BLaER1 treated with 17β-estradiol and CSF1 and Interleukin-3, amounts not matched to agents 10 nM and 100 nM (cell line): ENCODE measurements at regions not wholly inside any gene's neighbourhood (a gene's known extent, or its start where the extent isn't known, plus 50 kb on each side); places are given as distances from the start of the nearest gene placed in this dataset.
"Not testable (repeated sequence)": the region's sequence is repeated elsewhere in the genome, so short reads cannot be mapped to it uniquely, and the experiment has no call there.

ENCODE experiments used
- H3K27ac ChIP-seq, 11 experiments: shearing (Covaris generic); formaldehyde crosslinking; 2 replicates each; pipeline ENCODE4 v1.8.1; 2022
- H3K27me3 ChIP-seq, 11 experiments: shearing (Covaris generic); formaldehyde crosslinking; 2 replicates each; pipeline ENCODE4 v1.8.1; 2022
- H3K36me3 ChIP-seq, 11 experiments: shearing (Covaris generic); formaldehyde crosslinking; 2 replicates each; pipeline ENCODE4 v1.8.1; 2022
- H3K4me1 ChIP-seq, 10 experiments: shearing (Covaris generic); formaldehyde crosslinking; 2 replicates each; pipeline ENCODE4 v1.8.1; 2022
- H3K4me2 ChIP-seq, 11 experiments: shearing (Covaris generic); formaldehyde crosslinking; 2 replicates each; pipeline ENCODE4 v1.8.1; 2022
- H3K4me3 ChIP-seq, 10 experiments: shearing (Covaris generic); formaldehyde crosslinking; 2 replicates each; pipeline ENCODE4 v1.8.1; 2022
- H3K9ac ChIP-seq, 11 experiments: shearing (Covaris generic); formaldehyde crosslinking; 2 replicates each; pipeline ENCODE4 v1.8.1; 2022
- H3K9me3 ChIP-seq, 11 experiments: shearing (Covaris generic); formaldehyde crosslinking; replicated peaks in 1 of 11; 2 replicates each; pipeline ENCODE4 v1.8.1; 2022
- H4K20me1 ChIP-seq, 11 experiments: shearing (Covaris generic); formaldehyde crosslinking; 2 replicates each; pipeline ENCODE4 v1.8.1; 2022
- Cebpa-rat ChIP-seq, 11 experiments: shearing (Covaris generic); IDR thresholded peaks; 2 replicates each; pipeline ENCODE4 v1.8.1; 2022

DNA sequence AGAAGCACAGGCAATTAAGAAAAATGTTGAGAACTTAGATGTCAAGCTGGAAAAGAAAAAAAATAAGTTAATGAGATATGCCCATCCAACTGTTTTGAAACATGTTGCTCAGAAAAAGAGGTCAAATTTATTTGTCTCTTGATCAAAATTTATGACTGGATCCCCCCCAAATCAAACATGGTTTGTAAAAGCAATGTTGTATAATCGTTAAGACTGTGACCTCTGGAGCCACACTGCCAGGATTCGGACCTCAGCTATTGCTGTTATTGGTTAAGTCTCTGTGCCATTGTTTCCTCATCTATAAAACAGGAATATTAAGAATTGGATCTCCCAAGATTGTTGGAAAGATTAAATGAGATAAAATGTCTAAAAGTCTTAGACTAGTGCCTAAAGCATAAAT is 51.9 kb upstream of the LRRK2 start:
- Histone ChIP-seq H3K36me3 (no peaks in the 10 kb centered on the region), H3K9ac (no peak overlapping the region), H4K20me1 (no peaks in the 10 kb centered on the region), H3K27ac (no peak overlapping the region), H3K4me3 (no peak overlapping the region), H3K27me3 (peaks cover 0 to 5% (median 0%) of the 10 kb centered on the region in 11 experiments; a peak in 2 of 22 replicates), H3K9me3 (peaks cover 0 to 5% (median 0%) of the 10 kb centered on the region in 11 experiments; a peak in 5 of 22 replicates), H3K4me2 (no peak overlapping the region), H3K4me1 (peaks cover 0 to 7% (median 2%) of the 10 kb centered on the region in 10 experiments; a peak in 7 of 20 replicates)
- no peak for TF ChIP-seq Cebpa-rat (IDR thresholded peaks at IDR 0.05)

DNA sequence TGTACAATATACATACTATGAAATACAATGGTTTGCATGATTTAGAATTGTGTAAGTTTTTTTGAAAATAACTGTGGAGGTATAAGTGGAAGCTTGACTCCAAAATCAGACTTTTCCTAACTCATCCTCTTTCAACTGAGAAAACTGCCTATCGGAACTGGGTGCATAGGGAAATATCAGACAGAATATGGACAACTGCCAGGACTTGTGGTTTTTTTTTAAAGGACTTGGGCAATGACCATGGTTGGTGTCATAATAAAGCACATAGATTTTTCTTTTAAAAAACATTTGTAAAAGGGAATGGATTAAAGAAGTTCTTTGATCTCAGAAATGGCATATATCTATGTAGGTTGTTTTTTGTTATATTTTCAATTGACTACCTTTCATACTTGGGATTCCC is 53.3 kb upstream of the LRRK2 start:
- TF ChIP-seq Cebpa-rat (IDR thresholded peaks at IDR 0.05): no peak
- H3K4me3 ChIP-seq: no peak overlapping the region
- H3K27me3 ChIP-seq: peaks cover 0 to 5% (median 0%) of the 10 kb centered on the region in 11 experiments; a peak in 2 of 22 replicates
- peaks cover 0 to 8% (median 3%) of the 10 kb centered on the region in 11 experiments; a peak in 7 of 22 replicates for H3K9me3 ChIP-seq
- no peaks in the 10 kb centered on the region for H4K20me1 ChIP-seq
- H3K4me1 ChIP-seq: peaks cover 0 to 7% (median 2%) of the 10 kb centered on the region in 10 experiments; a peak in 7 of 20 replicates
- no peaks in the 10 kb centered on the region for H3K36me3 ChIP-seq
- H3K27ac ChIP-seq: no peak overlapping the region
- no peak overlapping the region for H3K4me2 ChIP-seq
- no peak overlapping the region for H3K9ac ChIP-seq

DNA sequence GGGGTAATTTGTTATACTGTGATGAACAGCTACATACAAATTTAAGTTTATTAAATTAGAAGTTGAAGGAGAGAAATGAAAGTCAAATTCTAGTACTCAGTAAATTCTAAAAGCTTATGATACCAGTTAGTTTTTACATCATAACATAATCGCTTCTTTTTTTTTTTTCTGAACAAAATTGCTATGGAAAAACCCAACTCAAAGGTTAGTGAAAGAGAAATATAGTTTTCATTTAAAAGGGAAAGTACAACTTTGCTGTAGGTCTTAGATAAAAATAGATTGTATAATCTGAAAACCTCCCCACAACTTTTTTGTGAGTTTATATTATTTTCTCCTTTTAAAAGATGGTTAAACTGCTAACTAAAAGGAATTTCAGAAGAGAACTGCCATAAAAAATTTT is 53.7 kb upstream of the LRRK2 start:
- Histone ChIP-seq H3K27ac (no peak overlapping the region), H3K27me3 (peaks cover 0 to 5% (median 0%) of the 10 kb centered on the region in 11 experiments; a peak in 2 of 22 replicates), H4K20me1 (no peaks in the 10 kb centered on the region), H3K36me3 (no peaks in the 10 kb centered on the region), H3K9ac (no peak overlapping the region), H3K4me3 (no peak overlapping the region), H3K4me2 (peak overlapping the region in 1 of 11 experiments; percentile 28; a peak in 1 of 22 replicates), H3K9me3 (peaks cover 0 to 13% (median 5%) of the 10 kb centered on the region in 11 experiments; a peak in 12 of 22 replicates), H3K4me1 (peaks cover 0 to 7% (median 2%) of the 10 kb centered on the region in 10 experiments; a peak in 7 of 20 replicates)
- TF ChIP-seq Cebpa-rat (IDR thresholded peaks at IDR 0.05): no peak

DNA sequence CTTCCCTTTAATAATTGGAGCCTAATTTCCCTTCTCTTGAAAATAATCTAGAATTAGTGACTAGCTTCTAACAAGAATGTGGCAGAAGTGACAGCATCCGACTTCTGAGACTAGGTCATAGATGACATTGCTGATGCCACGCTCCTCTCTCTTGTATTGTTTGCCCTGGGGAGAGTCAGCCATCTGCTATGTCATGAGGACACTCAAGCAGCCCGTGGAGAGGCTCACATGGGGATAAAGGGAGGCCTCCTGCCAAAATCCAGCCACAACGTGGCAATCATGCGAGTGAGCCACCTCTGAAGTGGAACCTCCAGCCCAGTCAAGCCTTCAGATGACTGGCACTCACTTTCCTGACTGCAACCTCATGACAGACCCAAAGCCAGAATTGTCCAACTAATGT is 54.2 kb upstream of the LRRK2 start:
- TF ChIP-seq Cebpa-rat (IDR thresholded peaks at IDR 0.05): no peak
- H3K9ac ChIP-seq: no peak overlapping the region
- H3K4me3 ChIP-seq: no peak overlapping the region
- H3K36me3 ChIP-seq: no peaks in the 10 kb centered on the region
- H3K4me2 ChIP-seq: peak overlapping the region in 4 of 11 experiments; percentile 24 to 41 (median 30); a peak in 3 of 22 replicates
- no peak overlapping the region for H3K27ac ChIP-seq
- peaks cover 0 to 17% (median 8%) of the 10 kb centered on the region in 11 experiments; a peak in 14 of 22 replicates for H3K9me3 ChIP-seq
- H3K27me3 ChIP-seq: peaks cover 0 to 5% (median 0%) of the 10 kb centered on the region in 11 experiments; a peak in 2 of 22 replicates
- peaks cover 0 to 7% (median 2%) of the 10 kb centered on the region in 10 experiments; a peak in 7 of 20 replicates for H3K4me1 ChIP-seq
- no peaks in the 10 kb centered on the region for H4K20me1 ChIP-seq

DNA sequence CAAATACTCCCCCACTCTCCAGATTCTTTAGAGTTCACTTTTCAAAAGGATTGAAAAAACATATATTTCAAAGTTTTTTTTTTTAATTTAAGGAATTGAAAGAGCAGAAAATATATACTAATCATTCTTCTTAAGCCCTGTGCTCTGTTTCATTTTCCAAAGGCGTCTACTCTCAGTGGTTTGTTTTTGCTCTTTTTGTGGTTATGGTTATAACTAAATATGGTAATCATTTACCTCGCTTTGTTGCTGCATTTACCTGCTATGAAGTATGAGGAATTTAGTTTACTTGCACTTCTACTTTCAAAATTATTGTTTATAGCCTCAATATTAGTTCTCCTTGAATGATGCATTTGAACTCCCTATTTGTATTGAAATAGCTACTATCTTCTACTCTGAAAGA is 55.9 kb upstream of the LRRK2 start:
- no peak for TF ChIP-seq Cebpa-rat (IDR thresholded peaks at IDR 0.05)
- peaks cover 0 to 5% (median 0%) of the 10 kb centered on the region in 11 experiments; a peak in 2 of 22 replicates for H3K27me3 ChIP-seq
- no peaks in the 10 kb centered on the region for H3K36me3 ChIP-seq
- H3K9me3 ChIP-seq: peaks cover 4 to 33% (median 24%) of the 10 kb centered on the region in 11 experiments
- no peak overlapping the region for H3K4me3 ChIP-seq
- no peak overlapping the region for H3K4me2 ChIP-seq
- no peak overlapping the region for H3K27ac ChIP-seq
- no peaks in the 10 kb centered on the region for H4K20me1 ChIP-seq
- no peak overlapping the region for H3K9ac ChIP-seq
- peaks cover 0 to 7% (median 2%) of the 10 kb centered on the region in 10 experiments; a peak in 7 of 20 replicates for H3K4me1 ChIP-seq

DNA sequence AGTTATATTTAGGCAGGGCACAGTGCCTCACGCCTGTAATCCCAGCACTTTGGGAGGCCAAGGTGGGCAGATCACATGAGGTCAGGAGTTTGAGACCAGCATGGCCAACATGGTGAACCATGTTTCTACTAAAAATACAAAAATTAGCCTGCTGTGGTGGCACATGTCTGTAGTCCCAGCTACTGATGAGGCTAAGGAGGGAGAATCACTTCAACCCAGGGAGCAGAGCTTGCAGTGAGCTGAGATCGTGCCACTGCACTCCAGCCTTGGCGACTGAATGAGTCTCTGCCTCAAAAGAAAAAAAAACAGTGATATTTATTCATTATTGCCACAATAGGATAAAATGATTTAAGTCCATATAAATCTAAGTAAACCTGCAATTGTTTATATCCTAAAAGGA is 56.4 kb upstream of the LRRK2 start:
- H3K4me1 ChIP-seq, H3K27ac ChIP-seq, H3K36me3 ChIP-seq, H3K4me2 ChIP-seq, H3K9ac ChIP-seq, H3K4me3 ChIP-seq, H4K20me1 ChIP-seq, H3K27me3 ChIP-seq: not testable (repeated sequence)
- H3K9me3 ChIP-seq: peaks cover 9 to 38% (median 29%) of the 10 kb centered on the region in 11 experiments

DNA sequence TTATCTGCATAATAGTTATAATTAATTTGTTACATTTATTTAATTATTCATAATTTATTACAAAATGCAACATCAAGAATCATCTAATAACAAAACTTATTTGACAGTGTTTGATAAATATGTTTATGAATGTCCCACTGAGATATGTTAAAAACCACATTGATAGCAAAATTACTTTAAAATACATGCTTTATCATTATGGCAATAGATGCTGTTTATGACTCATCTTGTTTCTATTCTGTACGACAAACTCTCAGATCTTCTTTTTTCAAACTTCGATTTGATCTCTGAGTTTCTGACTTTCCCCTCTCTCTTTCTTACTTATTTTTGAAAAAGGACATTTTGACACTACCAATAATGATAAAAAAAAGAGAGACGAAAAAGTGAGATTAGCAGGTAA is 56.8 kb upstream of the LRRK2 start:
- no peak overlapping the region for H3K4me2 ChIP-seq
- no peak for TF ChIP-seq Cebpa-rat (IDR thresholded peaks at IDR 0.05)

DNA sequence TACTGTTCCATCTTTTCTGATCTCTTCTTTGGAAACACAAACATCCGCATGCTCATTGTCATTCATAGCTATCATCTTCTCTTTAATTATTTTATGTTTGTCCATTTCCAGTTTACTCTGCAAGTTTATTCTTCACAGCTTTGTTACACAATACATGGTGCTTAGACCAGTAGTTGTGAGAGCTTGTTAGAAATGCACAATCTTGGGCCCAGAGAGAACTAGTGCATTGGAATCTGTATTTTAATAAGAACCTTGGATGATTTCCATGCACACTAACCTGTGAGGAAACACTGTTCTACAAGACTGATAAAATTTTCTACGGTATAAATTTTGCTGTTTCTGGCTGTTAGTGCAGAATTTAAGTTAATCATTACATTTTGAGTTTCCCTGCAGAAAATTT is 59.3 kb upstream of the SLC2A13 start:
- H3K9ac ChIP-seq: no peak overlapping the region
- H3K27ac ChIP-seq: no peak overlapping the region
- H3K9me3 ChIP-seq: peaks cover 39 to 69% (median 60%) of the 10 kb centered on the region in 11 experiments
- H3K4me1 ChIP-seq: no peaks in the 10 kb centered on the region
- H3K4me2 ChIP-seq: no peak overlapping the region
- peaks cover 0 to 3% (median 0%) of the 10 kb centered on the region in 11 experiments; a peak in 2 of 22 replicates for H3K27me3 ChIP-seq
- no peak overlapping the region for H3K4me3 ChIP-seq
- peaks cover 0 to 3% (median 0%) of the 10 kb centered on the region in 11 experiments; a peak in 1 of 22 replicates for H3K36me3 ChIP-seq
- no peaks in the 10 kb centered on the region for H4K20me1 ChIP-seq
- no peak for TF ChIP-seq Cebpa-rat (IDR thresholded peaks at IDR 0.05)

More for the DNA sequence above, 56.8 kb upstream of the LRRK2 start:
- Histone ChIP-seq H3K27ac (no peak overlapping the region), H3K4me1 (peaks cover 0 to 7% (median 2%) of the 10 kb centered on the region in 10 experiments; a peak in 7 of 20 replicates), H3K36me3 (no peaks in the 10 kb centered on the region), H3K9ac (no peak overlapping the region), H3K4me3 (no peak overlapping the region), H3K9me3 (peaks cover 13 to 42% (median 33%) of the 10 kb centered on the region in 11 experiments), H3K27me3 (peaks cover 0 to 5% (median 0%) of the 10 kb centered on the region in 11 experiments; a peak in 2 of 22 replicates), H4K20me1 (no peaks in the 10 kb centered on the region)

DNA sequence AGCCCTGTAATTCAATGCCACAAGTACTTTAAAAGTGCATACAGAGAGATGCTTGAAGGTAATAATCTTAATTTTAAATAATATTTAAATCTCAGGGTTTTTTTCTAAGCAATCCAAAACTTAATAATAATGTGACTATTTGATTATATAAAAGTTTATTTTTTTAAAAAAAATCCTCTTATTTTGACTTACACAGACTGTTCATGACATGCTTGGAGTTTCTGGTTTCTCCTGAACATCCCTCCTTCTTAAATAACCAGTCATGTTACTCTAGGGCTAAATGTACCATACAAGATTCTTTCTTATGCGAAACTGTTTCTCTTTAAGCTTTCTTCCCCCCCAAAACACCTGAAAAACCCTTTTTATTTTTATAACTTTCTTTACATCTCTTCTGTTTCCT is 58.2 kb upstream of the SLC2A13 start:
- no peak overlapping the region for H3K4me2 ChIP-seq
- H3K9me3 ChIP-seq: peaks cover 39 to 70% (median 60%) of the 10 kb centered on the region in 11 experiments
- H3K4me3 ChIP-seq: no peak overlapping the region
- peaks cover 0 to 3% (median 0%) of the 10 kb centered on the region in 11 experiments; a peak in 2 of 22 replicates for H3K27me3 ChIP-seq
- no peaks in the 10 kb centered on the region for H4K20me1 ChIP-seq
- no peak overlapping the region for H3K9ac ChIP-seq
- TF ChIP-seq Cebpa-rat (IDR thresholded peaks at IDR 0.05): no peak
- no peak overlapping the region for H3K27ac ChIP-seq
- H3K4me1 ChIP-seq: peaks cover under 1 to 6% (median 3%) of the 10 kb centered on the region in 10 experiments; a peak in 17 of 20 replicates
- peaks cover 0 to 3% (median 0%) of the 10 kb centered on the region in 11 experiments; a peak in 1 of 22 replicates for H3K36me3 ChIP-seq
